Activated CD4-positive, alpha-beta memory T cell treated with anti-CD3 and anti-CD28 coated beads for 36 hours (primary cell): ENCODE measurements at regions not wholly inside any gene's neighbourhood (a gene's known extent, or its start where the extent isn't known, plus 50 kb on each side); places are given as distances from the start of the nearest gene placed in this dataset.
"Not testable (repeated sequence)": the region's sequence is repeated elsewhere in the genome, so short reads cannot be mapped to it uniquely, and the experiment has no call there.

Experiments
- CTCF ChIA-PET: fragments of 350-600 bp; sonication (Branson Sonifier 250); formaldehyde crosslinking; loops from one replicate; lab custom pipeline; 2021; ENCODE audit warnings: antibody characterized with exemption, inconsistent platforms; lab: Charles Lee
- POLR2A ChIA-PET: fragments of 350-600 bp; sonication (Branson Sonifier 250); formaldehyde crosslinking; loops from one replicate; lab custom pipeline; 2021; ENCODE audit warnings: antibody characterized with exemption; lab: Charles Lee
- DNase-seq: peaks from one replicate; pipeline ENCODE4 v3.0.0-alpha.2; 2020
- H3K27ac Mint-ChIP-seq: one replicate; pipeline ENCODE4 v1.8.0; 2021; ENCODE audit warnings: mixed read lengths
- H3K27me3 Mint-ChIP-seq: one replicate; pipeline ENCODE4 v1.8.0; 2021; ENCODE audit warnings: mixed read lengths
- H3K36me3 Mint-ChIP-seq: one replicate; pipeline ENCODE4 v1.8.0; 2021; ENCODE audit warnings: mixed read lengths
- H3K4me1 Mint-ChIP-seq: one replicate; pipeline ENCODE4 v1.8.0; 2021; ENCODE audit warnings: low read depth, mixed read lengths
- H3K4me3 Mint-ChIP-seq: one replicate; pipeline ENCODE4 v1.8.0; 2021; ENCODE audit warnings: mild to moderate bottlenecking, mixed read lengths
- H3K9me3 Mint-ChIP-seq: one replicate; pipeline ENCODE4 v1.8.0; 2021; ENCODE audit warnings: mixed read lengths
- intact Hi-C: fragments of 100-400 bp; cut with micrococcal nuclease; formaldehyde crosslinking; loops from one replicate; pipeline ENCODE4 v1.15.1; 2023

- CTCF ChIA-PET, POLR2A ChIA-PET, H3K27me3 Mint-ChIP-seq, intact Hi-C loops, H3K27ac Mint-ChIP-seq, H3K4me1 Mint-ChIP-seq, DNase-seq, H3K4me3 Mint-ChIP-seq: not testable (repeated sequence)
- Mint-ChIP-seq H3K9me3 (peaks cover 70% of the 10 kb centered on the region), H3K36me3 (peaks cover 24% of the 10 kb centered on the region)
Observed at GRCh38 chr10:42335653-42336296, 302.6 kb downstream of the ZNF33B start.

- Mint-ChIP-seq H3K36me3 (peaks cover 29% of the 10 kb centered on the region), H3K27ac (no peak overlapping the region), H3K27me3 (no peaks in the 10 kb centered on the region), H3K4me3 (no peak overlapping the region), H3K9me3 (peaks cover 96% of the 10 kb centered on the region), H3K4me1 (no peaks in the 10 kb centered on the region)
- DNase-seq: no peak
- CTCF ChIA-PET: no interaction called here
- POLR2A ChIA-PET: no interaction called here
- intact Hi-C loops: no loop called here
Observed at GRCh38 chr10:42304341-42304740, 334.0 kb downstream of the ZNF33B start.

- H3K9me3 Mint-ChIP-seq, POLR2A ChIA-PET, CTCF ChIA-PET, H3K27me3 Mint-ChIP-seq, DNase-seq, intact Hi-C loops, H3K4me1 Mint-ChIP-seq, H3K4me3 Mint-ChIP-seq, H3K36me3 Mint-ChIP-seq, H3K27ac Mint-ChIP-seq: not testable (repeated sequence)
Observed at GRCh38 chr10:42281896-42282295, 356.5 kb downstream of the ZNF33B start.

GRCh38 chr10:42269788-42270187 is 368.6 kb downstream of the ZNF33B start:
- POLR2A ChIA-PET, CTCF ChIA-PET, H3K4me3 Mint-ChIP-seq, DNase-seq, H3K36me3 Mint-ChIP-seq, H3K27me3 Mint-ChIP-seq, H3K4me1 Mint-ChIP-seq, intact Hi-C loops, H3K27ac Mint-ChIP-seq: not testable (repeated sequence)
- H3K9me3 Mint-ChIP-seq: peaks cover 13% of the 10 kb centered on the region

GRCh38 chr10:42263259-42263658 is 375.1 kb downstream of the ZNF33B start:
- peaks cover 22% of the 10 kb centered on the region for H3K9me3 Mint-ChIP-seq
- H3K27me3 Mint-ChIP-seq, H3K27ac Mint-ChIP-seq, H3K4me1 Mint-ChIP-seq, H3K36me3 Mint-ChIP-seq, intact Hi-C loops, POLR2A ChIA-PET, H3K4me3 Mint-ChIP-seq, DNase-seq, CTCF ChIA-PET: not testable (repeated sequence)

GRCh38 chr10:42243002-42243401 is 395.4 kb downstream of the ZNF33B start:
- H3K27me3 Mint-ChIP-seq, DNase-seq, H3K27ac Mint-ChIP-seq, H3K36me3 Mint-ChIP-seq, H3K4me3 Mint-ChIP-seq, CTCF ChIA-PET, intact Hi-C loops, H3K4me1 Mint-ChIP-seq, POLR2A ChIA-PET: not testable (repeated sequence)
- peaks cover 16% of the 10 kb centered on the region for H3K9me3 Mint-ChIP-seq

- DNase-seq: no peak
- H3K27me3 Mint-ChIP-seq: peaks cover 5% of the 10 kb centered on the region
- intact Hi-C loops: no loop called here
- peaks cover 4% of the 10 kb centered on the region for H3K36me3 Mint-ChIP-seq
- POLR2A ChIA-PET: no interaction called here
- CTCF ChIA-PET: no interaction called here
- H3K9me3 Mint-ChIP-seq: peaks cover 17% of the 10 kb centered on the region
- H3K27ac Mint-ChIP-seq: no peak overlapping the region
- H3K4me1 Mint-ChIP-seq: no peaks in the 10 kb centered on the region
- H3K4me3 Mint-ChIP-seq: no peak overlapping the region
Observed at GRCh38 chr10:42242135-42242805, 396.1 kb downstream of the ZNF33B start.

- H3K36me3 Mint-ChIP-seq, H3K27ac Mint-ChIP-seq, H3K4me1 Mint-ChIP-seq, H3K9me3 Mint-ChIP-seq, H3K4me3 Mint-ChIP-seq, DNase-seq, CTCF ChIA-PET, intact Hi-C loops, POLR2A ChIA-PET, H3K27me3 Mint-ChIP-seq: not testable (repeated sequence)
Observed at GRCh38 chr10:42236401-42236800, 402.0 kb downstream of the ZNF33B start.

- POLR2A ChIA-PET, H3K36me3 Mint-ChIP-seq, H3K9me3 Mint-ChIP-seq, H3K4me1 Mint-ChIP-seq, intact Hi-C loops, H3K27me3 Mint-ChIP-seq, DNase-seq, H3K4me3 Mint-ChIP-seq, CTCF ChIA-PET, H3K27ac Mint-ChIP-seq: not testable (repeated sequence)
Observed at GRCh38 chr10:42235736-42236135, 402.6 kb downstream of the ZNF33B start.

GRCh38 chr10:42235241-42235640 is 403.1 kb downstream of the ZNF33B start:
- H3K36me3 Mint-ChIP-seq, DNase-seq, H3K27ac Mint-ChIP-seq, POLR2A ChIA-PET, H3K4me1 Mint-ChIP-seq, H3K27me3 Mint-ChIP-seq, intact Hi-C loops, H3K9me3 Mint-ChIP-seq, CTCF ChIA-PET, H3K4me3 Mint-ChIP-seq: not testable (repeated sequence)

GRCh38 chr10:42234506-42234905 is 403.9 kb downstream of the ZNF33B start:
- DNase-seq, intact Hi-C loops, H3K36me3 Mint-ChIP-seq, H3K27me3 Mint-ChIP-seq, H3K4me1 Mint-ChIP-seq, H3K4me3 Mint-ChIP-seq, POLR2A ChIA-PET, H3K9me3 Mint-ChIP-seq, H3K27ac Mint-ChIP-seq, CTCF ChIA-PET: not testable (repeated sequence)

GRCh38 chr10:42233461-42234206 is 404.7 kb downstream of the ZNF33B start:
- H3K4me1 Mint-ChIP-seq, DNase-seq, H3K4me3 Mint-ChIP-seq, POLR2A ChIA-PET, H3K27me3 Mint-ChIP-seq, intact Hi-C loops, H3K9me3 Mint-ChIP-seq, CTCF ChIA-PET, H3K27ac Mint-ChIP-seq, H3K36me3 Mint-ChIP-seq: not testable (repeated sequence)
